ENCODE measurements at regions not wholly inside any gene's neighbourhood (a gene's known extent, or its start where the extent isn't known, plus 50 kb on each side); places are given as distances from the start of the nearest gene placed in this dataset.
"Not testable (repeated sequence)": the region's sequence is repeated elsewhere in the genome, so short reads cannot be mapped to it uniquely, and the experiment has no call there.

GRCh38 chr11:25247336-25247735 is 750.5 kb downstream of the LUZP2 start:
- no peak for DNase-seq (ENCODE audit: low read depth)
- TF ChIP-seq, protein P1, sequence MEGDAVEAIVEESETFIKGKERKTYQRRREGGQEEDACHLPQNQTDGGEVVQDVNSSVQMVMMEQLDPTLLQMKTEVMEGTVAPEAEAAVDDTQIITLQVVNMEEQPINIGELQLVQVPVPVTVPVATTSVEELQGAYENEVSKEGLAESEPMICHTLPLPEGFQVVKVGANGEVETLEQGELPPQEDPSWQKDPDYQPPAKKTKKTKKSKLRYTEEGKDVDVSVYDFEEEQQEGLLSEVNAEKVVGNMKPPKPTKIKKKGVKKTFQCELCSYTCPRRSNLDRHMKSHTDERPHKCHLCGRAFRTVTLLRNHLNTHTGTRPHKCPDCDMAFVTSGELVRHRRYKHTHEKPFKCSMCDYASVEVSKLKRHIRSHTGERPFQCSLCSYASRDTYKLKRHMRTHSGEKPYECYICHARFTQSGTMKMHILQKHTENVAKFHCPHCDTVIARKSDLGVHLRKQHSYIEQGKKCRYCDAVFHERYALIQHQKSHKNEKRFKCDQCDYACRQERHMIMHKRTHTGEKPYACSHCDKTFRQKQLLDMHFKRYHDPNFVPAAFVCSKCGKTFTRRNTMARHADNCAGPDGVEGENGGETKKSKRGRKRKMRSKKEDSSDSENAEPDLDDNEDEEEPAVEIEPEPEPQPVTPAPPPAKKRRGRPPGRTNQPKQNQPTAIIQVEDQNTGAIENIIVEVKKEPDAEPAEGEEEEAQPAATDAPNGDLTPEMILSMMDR (conservative IDR thresholded peaks at IDR 0.05; ENCODE audit: low read depth, low read length): no peak
- H3K4me3 ChIP-seq (ENCODE audit: low read length): no peak overlapping the region

DNA sequence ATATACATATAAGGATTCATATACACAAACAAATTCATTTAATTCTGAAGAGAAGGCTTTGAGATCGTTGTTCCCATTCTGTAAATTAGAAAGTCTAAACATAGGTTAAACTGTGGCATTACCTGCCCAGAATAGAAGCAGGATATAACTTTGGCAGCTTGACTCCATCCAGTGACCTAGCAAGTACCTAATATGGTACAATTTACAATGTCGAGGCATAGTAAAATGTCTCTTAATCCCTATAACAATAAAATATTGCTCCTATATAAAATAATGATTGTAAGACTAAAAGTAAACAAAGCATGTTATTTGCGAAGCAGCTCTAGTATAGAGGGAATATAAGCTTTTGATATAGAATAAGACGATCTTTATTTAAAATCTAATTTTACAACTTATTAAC is 756.0 kb downstream of the LUZP2 start:
- TF ChIP-seq, protein P1 (conservative IDR thresholded peaks at IDR 0.05; ENCODE audit: low read depth, low read length): no peak
- DNase-seq (ENCODE audit: low read depth): no peak
- H3K4me3 ChIP-seq (ENCODE audit: low read length): no peak overlapping the region

DNA sequence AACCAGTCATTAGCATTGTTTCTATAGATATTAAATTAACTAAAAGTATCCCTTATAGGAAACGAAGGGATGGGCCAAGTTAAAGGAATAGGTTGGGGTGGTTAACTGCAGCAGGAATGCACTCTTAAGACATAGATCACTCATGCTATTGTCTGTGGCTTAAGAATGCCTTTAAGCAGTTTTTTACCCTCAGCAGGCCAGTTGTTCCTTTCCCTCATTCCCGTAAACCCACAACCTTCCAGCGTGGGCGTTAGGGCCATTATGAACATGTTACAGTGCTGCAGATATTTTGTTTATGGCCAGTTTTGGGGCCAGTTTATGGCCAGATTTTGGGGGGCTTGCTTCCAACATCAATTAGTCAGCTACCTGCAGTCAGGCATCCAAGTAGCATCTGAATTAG is 767.0 kb downstream of the LUZP2 start:
- DNase-seq (ENCODE audit: low read depth); H3K4me3 ChIP-seq (ENCODE audit: low read length): not testable (repeated sequence)

DNA sequence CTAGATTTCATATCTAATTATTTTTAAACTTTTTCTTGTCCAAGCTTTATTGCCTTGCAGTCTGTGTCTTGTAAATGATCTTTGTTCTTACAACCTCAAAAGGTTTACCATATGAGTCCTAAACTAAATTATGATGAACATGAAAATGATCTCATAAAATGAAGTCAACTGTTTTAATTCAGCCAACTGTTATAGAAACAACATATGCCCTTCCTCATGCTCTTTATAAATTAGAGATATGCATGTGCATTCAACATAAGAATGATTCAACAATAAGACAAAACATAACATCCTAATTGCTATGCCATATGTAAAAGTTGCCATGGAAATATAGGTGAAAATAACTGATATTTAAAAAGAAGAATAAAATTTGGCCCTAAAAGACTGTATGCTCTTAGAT is 774.4 kb downstream of the LUZP2 start:
- no peak for DNase-seq (ENCODE audit: low read depth)
- H3K4me3 ChIP-seq (ENCODE audit: low read length): no peak overlapping the region
- TF ChIP-seq, protein P1 (conservative IDR thresholded peaks at IDR 0.05; ENCODE audit: low read depth, low read length): no peak

DNA sequence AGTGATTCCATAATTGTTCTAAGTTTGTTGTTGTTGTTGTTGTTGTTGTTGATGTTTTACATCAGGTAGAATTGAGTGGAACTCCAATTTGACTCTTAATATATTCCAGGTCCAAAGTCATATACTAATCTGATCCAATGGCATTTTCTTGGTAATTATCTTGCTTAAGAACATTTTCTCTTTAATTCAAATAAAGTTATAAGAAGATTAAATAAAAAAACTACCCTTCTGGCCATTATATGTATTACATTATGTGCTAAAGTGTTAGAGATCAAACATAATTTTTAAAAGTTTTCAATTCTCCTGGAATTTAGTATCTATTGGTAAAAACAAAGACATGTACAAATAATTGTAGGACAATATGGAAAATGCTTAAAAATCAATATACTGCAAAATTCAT is 775.4 kb downstream of the LUZP2 start:
- DNase-seq (ENCODE audit: low read depth): no peak
- H3K4me3 ChIP-seq (ENCODE audit: low read length): no peak overlapping the region
- TF ChIP-seq, protein P1 (conservative IDR thresholded peaks at IDR 0.05; ENCODE audit: low read depth, low read length): no peak

DNA sequence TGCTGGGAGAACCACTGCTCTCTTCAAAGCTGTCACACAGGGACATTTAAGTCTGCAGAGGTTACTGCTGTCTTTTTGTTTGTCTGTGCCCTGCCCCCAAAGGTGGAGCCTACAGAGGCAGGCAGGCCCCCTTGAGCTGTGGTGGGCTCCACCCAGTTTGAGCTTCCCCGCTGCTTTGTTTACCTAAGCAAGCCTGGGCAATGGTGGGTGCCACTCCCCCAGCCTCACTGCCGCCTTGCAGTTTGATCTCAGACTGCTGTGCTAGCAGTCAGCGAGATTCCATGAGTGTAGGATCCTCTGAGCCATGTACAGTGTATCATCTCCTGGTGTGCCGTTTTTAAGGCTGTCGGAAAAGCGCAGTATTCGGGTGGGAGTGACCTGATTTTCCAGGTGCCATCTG is 784.0 kb downstream of the LUZP2 start:
- H3K4me3 ChIP-seq (ENCODE audit: low read length); DNase-seq (ENCODE audit: low read depth): not testable (repeated sequence)

- no peak for DNase-seq (ENCODE audit: low read depth)
- TF ChIP-seq, protein P1 (conservative IDR thresholded peaks at IDR 0.05; ENCODE audit: low read depth, low read length): no peak
These were observed 796.3 kb downstream of the LUZP2 start for GRCh38 chr11:25293166-25293565.

DNA sequence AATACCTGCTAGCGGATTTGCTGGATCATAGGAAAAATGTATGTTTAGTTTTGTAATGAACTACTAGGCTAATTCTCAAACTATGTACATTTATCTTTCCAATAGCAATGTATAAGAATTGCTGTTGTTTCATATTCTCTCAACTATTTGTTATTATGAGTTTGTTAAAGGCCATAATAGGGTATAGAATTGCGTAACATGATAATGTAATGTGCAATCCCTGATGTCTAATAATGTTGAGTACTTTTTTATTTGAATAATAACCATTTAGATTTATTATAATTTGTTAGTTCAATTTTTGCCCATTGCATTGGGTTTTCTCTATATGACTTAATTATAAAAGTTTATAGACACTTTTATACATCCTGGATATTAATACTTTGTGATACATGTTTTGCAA is 801.6 kb downstream of the LUZP2 start:
- no peak for DNase-seq (ENCODE audit: low read depth)
- no peak overlapping the region for H3K4me3 ChIP-seq (ENCODE audit: low read length)
- TF ChIP-seq, protein P1 (conservative IDR thresholded peaks at IDR 0.05; ENCODE audit: low read depth, low read length): no peak

More at GRCh38 chr11:25293166-25293565, 796.3 kb downstream of the LUZP2 start:
- no peak overlapping the region for H3K4me3 ChIP-seq (ENCODE audit: low read length)

All from retinal pigment epithelial cell (primary cell).